ENCODE measurements at regions not wholly inside any gene's neighbourhood (a gene's known extent, or its start where the extent isn't known, plus 50 kb on each side); places are given as distances from the start of the nearest gene placed in this dataset.

- DNase-seq (ENCODE audit: low read depth) = no peak
Measured at GRCh38 chr3:66854601-66855151, 143.4 kb upstream of the KBTBD8 start.

DNA sequence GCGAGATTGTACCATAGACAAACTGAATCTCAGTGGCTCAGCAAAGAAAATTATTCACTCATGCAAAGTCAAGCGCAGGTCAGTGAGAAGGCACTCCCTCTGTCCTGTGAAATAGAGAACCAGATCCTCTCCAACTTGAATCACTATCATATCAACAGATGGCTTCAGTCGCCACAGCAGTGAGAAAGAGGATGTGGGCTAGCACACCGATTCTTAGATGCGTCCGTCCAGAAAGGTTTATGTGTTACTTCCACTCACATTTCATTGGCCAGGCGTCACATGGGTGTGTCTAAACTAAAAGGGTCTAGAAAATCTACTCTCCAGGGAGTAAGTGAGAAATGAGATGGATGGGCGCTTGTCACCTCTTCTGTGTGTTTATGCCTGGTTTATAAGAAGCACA is 141.6 kb upstream of the KBTBD8 start:
- no peak for DNase-seq (ENCODE audit: low read depth)

DNA sequence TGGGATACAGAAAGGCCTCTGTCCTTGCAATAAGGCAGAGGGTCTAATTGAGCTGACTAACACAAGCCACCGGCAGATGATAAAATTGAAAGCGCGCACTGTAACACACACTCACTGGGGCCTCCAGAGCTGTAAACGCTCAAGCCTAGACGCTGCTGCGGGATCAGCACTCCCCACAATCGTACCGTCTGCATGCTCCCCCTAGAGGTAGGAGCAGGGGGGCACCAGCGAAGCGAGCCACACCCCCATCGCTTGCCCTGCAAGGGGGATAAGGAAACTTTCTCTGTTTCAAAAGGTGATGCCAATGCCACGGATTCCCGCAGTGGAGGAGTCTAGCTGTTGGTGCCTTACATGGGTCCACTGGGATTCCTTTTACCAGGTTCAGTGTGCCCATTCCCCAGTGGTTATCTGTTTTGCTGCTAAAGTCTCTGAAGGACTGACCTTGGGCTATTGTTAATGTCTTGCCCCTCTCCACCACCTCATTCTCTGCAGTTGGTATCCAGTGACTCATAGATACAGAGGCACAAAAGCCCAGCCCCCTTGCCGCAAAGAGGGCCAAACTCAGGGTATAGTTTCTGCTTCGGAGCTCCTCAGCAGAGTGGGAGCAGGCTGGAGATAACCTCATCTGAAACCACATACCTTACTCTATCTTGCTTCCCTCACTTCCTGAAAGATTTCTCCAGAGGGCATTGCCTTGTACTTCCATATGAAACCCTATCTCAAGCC is 139.3 kb upstream of the KBTBD8 start:
- DNase-seq (ENCODE audit: low read depth) = no peak

- DNase-seq (ENCODE audit: low read depth) = no peak
Measured at GRCh38 chr3:66860771-66861170, 137.3 kb upstream of the KBTBD8 start.

- no peak for DNase-seq (ENCODE audit: low read depth)
Measured at GRCh38 chr3:66863205-66864111, 134.6 kb upstream of the KBTBD8 start.

DNA sequence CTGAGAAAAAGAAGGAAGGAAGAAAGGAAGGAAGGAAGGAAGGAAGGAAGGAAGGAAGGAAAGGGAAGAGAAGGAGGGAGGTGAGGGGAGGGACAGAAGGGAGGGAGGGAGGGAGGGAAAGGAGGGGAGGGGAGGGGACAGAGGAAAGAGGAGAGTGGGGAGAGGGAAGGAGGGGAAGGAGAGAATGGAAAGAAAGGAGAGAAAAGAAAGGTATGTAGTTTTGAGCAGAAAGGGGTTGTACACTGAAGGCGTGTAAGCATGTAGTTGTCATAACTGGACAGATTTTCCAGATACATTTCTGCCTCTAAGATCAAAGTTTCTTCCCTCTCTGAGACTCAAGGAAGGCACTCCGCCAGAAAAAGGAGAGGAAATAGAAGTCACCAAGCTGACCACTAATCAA is 113.4 kb upstream of the KBTBD8 start:
- DNase-seq (ENCODE audit: low read depth) = no peak

GRCh38 chr3:66885326-66886000 is 112.6 kb upstream of the KBTBD8 start:
- DNase-seq (ENCODE audit: low read depth) = no peak

DNA sequence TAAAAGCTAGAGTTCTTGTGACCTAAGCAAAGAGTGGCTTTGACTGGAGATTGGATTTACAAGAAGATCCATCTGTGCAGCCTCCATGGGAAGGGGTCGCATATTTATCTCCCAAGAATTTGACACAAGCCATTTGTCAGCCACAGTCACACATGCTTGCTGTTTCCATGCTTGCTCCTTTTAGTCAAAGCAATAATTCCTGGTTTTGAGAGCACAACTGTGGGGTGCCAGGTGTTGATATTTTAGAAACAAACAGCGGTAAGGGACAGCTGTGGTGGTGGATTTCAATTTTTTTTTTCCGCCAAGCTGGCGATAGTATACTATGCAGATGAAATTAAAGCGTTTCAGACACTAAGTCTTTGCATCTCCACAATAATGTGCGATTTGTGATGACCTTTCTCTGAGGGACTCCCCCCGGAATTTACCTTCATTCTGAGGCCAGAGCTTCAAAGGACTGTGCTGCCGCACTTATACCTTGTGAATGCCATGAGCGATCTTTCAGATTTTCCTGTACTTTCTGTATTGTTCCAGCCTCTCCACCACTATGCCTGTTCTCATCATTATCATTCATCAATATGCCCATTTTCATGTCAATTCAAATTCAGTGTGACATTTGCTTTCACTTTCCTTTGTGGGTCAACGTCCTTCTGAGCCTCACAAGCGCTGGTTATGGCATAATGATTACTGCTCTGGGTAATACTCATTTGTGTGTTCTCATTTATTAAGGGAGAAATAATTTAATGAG is 108.2 kb upstream of the KBTBD8 start:
- DNase-seq (ENCODE audit: low read depth) = no peak

- DNase-seq (ENCODE audit: low read depth) = no peak
Measured at GRCh38 chr3:66898155-66898554, 100.0 kb upstream of the KBTBD8 start.

GRCh38 chr3:66904336-66904735 is 93.8 kb upstream of the KBTBD8 start:
- DNase-seq (ENCODE audit: low read depth) = no peak

DNA sequence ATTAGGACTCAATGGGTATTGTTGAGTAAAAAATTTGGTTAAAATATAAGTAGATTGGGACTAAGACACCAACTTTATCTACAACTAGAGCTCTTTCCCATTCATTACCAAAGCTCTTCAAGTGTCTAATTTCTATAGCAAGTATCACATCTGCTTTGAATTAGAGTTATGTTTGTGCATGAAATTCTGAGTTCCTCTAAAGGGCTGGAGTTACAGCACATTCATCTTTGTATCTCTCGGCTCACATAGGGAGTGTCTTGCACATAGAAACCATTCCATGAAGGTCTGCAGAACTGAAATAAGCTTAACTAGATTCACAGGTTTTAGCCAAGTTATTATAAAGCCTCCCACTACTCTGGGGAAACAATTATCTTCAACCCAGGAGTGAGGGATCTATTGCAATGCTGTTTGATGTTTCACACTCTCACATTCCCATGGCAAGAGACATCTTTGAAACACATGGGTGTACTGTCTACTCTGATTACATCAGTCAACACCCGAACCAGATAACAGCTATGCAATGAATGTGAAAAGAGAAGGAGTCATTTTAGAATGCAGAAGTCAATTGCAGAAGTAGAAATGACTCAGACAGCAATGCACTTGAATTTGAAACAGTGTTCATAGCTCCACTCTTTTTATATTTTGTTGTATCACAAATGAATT is 93.1 kb upstream of the KBTBD8 start:
- DNase-seq (ENCODE audit: low read depth) = no peak

DNA sequence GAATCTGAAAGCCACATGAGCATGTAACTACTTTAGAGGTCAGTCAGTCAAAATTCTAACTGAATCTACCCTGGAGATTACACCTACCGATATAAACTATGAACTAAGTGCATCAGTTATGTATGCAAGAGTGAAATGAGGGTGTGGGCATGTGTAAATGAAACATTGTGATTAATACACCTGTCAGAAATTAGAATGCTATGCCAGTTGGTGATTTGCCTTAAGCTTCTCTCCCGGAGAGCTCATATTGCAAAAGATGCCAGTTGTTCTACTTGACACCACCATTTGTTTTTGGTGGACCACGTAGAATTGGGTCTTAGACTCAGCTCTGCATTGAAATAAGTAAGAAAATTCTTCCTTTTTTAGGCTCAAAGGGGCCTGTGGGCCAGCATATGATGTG is 91.0 kb upstream of the KBTBD8 start:
- no peak for DNase-seq (ENCODE audit: low read depth)

DNA sequence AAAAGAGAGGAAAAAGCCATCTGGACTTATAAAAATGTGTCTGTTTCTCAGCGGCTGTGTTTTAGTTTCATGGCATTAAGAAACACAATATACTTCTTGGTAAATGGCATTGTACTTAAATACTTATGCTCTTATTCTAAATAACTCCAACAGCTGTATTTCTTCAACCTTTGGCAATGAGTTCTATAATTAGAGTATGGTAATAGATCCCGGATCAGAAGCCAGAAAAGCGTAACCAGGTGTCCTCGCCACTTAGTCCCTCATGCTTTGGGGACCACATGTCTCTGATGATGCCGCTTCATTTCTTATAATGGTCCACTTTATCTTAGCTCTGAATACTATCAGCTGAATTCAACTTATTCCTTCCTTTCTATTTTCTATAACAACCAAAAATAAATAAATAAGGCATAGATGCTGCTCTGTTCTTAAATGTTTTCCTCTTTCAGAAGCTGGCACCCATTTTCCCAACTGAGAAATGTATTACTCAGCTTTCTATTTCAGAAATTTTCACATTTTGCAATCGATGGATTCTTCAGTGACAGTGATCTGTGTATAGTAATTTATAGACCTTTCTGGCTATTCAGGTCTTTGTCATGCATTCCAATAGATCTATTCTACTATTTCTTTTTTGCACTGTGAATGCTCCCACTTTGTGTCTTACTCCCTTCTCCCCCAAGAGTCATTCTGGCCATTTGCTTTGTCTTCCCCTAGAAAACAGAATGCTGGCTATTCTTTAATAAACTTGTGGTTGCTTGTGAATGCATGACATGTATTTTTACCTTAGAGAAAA is 87.6 kb upstream of the KBTBD8 start:
- DNase-seq (ENCODE audit: low read depth) = no peak

GRCh38 chr3:66912306-66912705 is 85.8 kb upstream of the KBTBD8 start:
- no peak for DNase-seq (ENCODE audit: low read depth)

- DNase-seq (ENCODE audit: low read depth) = no peak
Measured at GRCh38 chr3:66922058-66922457, 76.0 kb upstream of the KBTBD8 start.

DNA sequence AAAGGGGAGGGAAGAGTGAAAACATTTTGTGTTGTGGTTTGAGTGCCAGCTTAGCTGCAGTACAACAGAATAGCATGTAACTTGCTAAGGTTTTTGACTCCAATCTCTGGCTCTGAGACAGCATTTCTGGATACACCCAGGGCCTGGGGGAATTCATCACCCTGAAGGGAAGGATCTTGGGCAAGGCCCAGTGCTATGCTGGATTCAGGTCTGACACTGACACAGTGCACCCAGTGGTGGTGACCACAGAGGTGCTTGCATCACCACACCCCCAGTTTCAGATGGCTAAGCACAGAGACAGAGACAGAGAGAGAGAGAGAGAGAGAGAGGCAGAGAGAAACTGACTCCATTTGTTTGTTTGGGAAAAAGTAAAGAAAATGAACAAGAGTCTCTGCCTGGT is 74.1 kb upstream of the KBTBD8 start:
- DNase-seq (ENCODE audit: low read depth) = no peak

GRCh38 chr3:66928252-66928651 is 69.9 kb upstream of the KBTBD8 start:
- no peak for DNase-seq (ENCODE audit: low read depth)

DNA sequence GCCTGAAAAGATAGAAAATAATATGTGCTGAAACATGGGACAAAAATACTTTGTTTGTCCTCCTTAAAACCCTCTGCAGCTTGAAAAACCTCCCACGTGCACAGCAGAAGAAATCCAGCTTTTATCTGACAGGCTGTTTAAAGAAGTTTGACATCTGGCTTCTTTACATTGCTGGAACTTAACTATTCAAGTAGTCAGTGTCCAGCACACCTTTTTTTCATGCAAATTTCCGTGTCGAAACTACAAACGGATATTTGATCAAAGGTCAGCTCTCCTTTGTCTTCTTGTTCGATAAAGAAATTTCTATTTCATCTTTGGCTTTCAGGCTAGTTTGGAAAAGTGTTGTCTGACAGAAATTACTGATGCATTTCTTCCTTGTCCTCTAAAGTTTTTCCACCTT is 66.8 kb upstream of the KBTBD8 start:
- DNase-seq (ENCODE audit: low read depth) = no peak

GRCh38 chr3:66931699-66932098 is 66.4 kb upstream of the KBTBD8 start:
- DNase-seq (ENCODE audit: low read depth) = no peak

DNA sequence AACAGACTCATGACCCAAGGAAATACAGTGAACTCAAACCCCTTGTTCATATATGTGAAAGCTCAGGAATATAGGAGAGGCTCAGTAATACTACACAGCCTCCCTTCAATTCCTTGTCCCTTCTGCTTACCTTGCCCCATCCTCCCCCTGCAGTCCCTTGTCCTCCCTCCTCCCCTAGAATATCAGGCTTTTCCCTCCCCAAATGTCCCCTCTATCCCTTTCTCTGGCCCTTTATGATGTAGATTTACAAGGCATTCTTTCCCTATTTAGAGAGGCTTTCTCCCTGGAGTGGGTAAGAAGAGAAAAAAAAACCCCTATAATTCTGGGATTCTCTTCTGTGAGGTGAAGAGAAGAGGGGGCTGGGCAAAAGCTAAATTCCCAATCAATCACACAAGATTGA is 64.9 kb upstream of the KBTBD8 start:
- DNase-seq (ENCODE audit: low read depth) = no peak

DNA sequence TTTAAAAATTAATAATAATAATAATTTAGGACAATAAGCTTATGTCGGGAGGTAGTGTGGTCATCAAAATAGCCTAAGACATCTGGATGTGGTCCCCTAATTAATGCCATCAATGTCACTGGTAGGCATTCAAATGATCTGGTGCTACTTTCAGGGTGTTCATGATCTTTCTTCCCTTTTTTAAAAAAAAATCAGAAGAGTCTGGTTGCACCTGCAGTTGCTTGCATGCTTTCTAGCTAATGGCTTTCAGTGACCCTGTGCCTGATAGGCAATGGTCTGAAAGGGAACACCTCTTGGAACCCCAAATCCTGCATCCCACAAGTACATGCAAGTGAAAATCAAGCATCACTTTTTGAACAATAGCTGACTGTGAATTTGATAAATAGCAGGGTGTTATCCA is 64.1 kb upstream of the KBTBD8 start:
- DNase-seq (ENCODE audit: low read depth) = no peak
